ENCODE measurements at regions not wholly inside any gene's neighbourhood (a gene's known extent, or its start where the extent isn't known, plus 50 kb on each side); places are given as distances from the start of the nearest gene placed in this dataset.

GRCh38 chr6:138592749-138593123 is 93.4 kb upstream of the NHSL1 start:
- no peak overlapping the region for H3K14ac ChIP-seq (ENCODE audit: insufficient read depth, low read length)
- Mint-ChIP-seq H3K27ac (peak overlapping the region; percentile 80 to 93 (median 91); a peak in 6 of 7 replicates), H3K4me1 (peaks cover 67% of the 10 kb centered on the region in 2 experiments), H3K4me3 (peak overlapping the region; percentile 25 to 64; a peak in 4 of 5 replicates), H3K9me3 (no peaks in the 10 kb centered on the region), H3K36me3 (ENCODE audit: insufficient read depth in 1 of 3, low read depth in 3 of 3) (0 out of 7 replicates have a peak, but pooled peaks cover 0 to 3% (median 0%) of the 10 kb centered on the region in 3 experiments), H3K27me3 (ENCODE audit: low read depth) (no peaks in the 10 kb centered on the region; the same call in 1 of the 2 replicates)
- H3K9ac ChIP-seq (ENCODE audit: extremely low read depth, insufficient read length, low read length): no peak overlapping the region
- H3T11ph ChIP-seq (ENCODE audit: low read length): no peak overlapping the region
- H2BK120ac ChIP-seq (ENCODE audit: low read depth, low read length, poor library complexity, severe bottlenecking): no peak overlapping the region
- H4K8ac ChIP-seq (replicated peaks; ENCODE audit: insufficient read length, low read depth, low read length): no peak overlapping the region
- no peaks in the 10 kb centered on the region for H3K9me3 ChIP-seq (ENCODE audit: control insufficient read depth, low read depth, low read length)
- no peak overlapping the region for H4K5ac ChIP-seq (ENCODE audit: insufficient read length, low read depth, low read length)
- H3K27ac ChIP-seq (ENCODE audit: insufficient read length, low read depth, low read length): peak overlapping the region; percentile 10
- H2BK12ac ChIP-seq (ENCODE audit: insufficient read length, low read depth, low read length): no peak overlapping the region
- H4K91ac ChIP-seq (ENCODE audit: insufficient read length, low read depth, low read length): no peak overlapping the region
- no peak overlapping the region for H2AK5ac ChIP-seq (ENCODE audit: insufficient read length, low read length)
- no peak for DNase-seq
- no peak overlapping the region for H2BK5ac ChIP-seq (ENCODE audit: insufficient read length, low read length)
- H2AFZ ChIP-seq (ENCODE audit: low read length): no peak overlapping the region
- H3K23me2 ChIP-seq (ENCODE audit: insufficient read length, low read depth, low read length, poor library complexity, severe bottlenecking): no peaks in the 10 kb centered on the region
- no peak for TF ChIP-seq CTCF (conservative IDR thresholded peaks at IDR 0.05)
- no peak overlapping the region for H2BK15ac ChIP-seq (ENCODE audit: low read depth, low read length)
- no peaks in the 10 kb centered on the region for H3K79me2 ChIP-seq (ENCODE audit: insufficient read depth, low read length)
- no peaks in the 10 kb centered on the region for H3K79me1 ChIP-seq (ENCODE audit: insufficient read depth, low read depth, low read length, poor library complexity, severe bottlenecking)
- no CpG with 5 or more reads among the region's 1 CpG for WGBS (ENCODE audit: extremely low coverage, insufficient read length, low lambda C conversion rate)
- H3K27me3 ChIP-seq (ENCODE audit: insufficient read depth, low read length): no peaks in the 10 kb centered on the region
- peaks cover 8% of the 10 kb centered on the region; the same call in 1 of the 2 replicates for H3K4me1 ChIP-seq (ENCODE audit: insufficient read depth, low read length)
- no peak overlapping the region for H3K4ac ChIP-seq (ENCODE audit: low read depth, low read length)
- no peak overlapping the region for H3K23ac ChIP-seq (ENCODE audit: insufficient read length, low read depth, low read length)
- H3K18ac ChIP-seq (ENCODE audit: insufficient read length, low read depth, low read length): no peak overlapping the region
- no peak overlapping the region for H3K56ac ChIP-seq (ENCODE audit: insufficient read length, low read depth, low read length)
- H3K4me2 ChIP-seq (ENCODE audit: insufficient read depth, insufficient read length, low read length): peak overlapping the region; percentile 42
- H2BK20ac ChIP-seq (ENCODE audit: low read depth, low read length, poor library complexity, severe bottlenecking): no peak overlapping the region
- no peaks in the 10 kb centered on the region for H4K20me1 ChIP-seq (ENCODE audit: control insufficient read depth, insufficient read depth, insufficient read length)
